Smooth muscle cell (in vitro differentiated cells): ENCODE measurements at regions not wholly inside any gene's neighbourhood (a gene's known extent, or its start where the extent isn't known, plus 50 kb on each side); places are given as distances from the start of the nearest gene placed in this dataset.

Experiments
- DNase-seq: peaks from one replicate; lab custom pipeline; 2025; ENCODE audit not compliant: unreplicated experiment; lab: John Stamatoyannopoulos, UW
- H2AFZ ChIP-seq: fragments of 200-600 bp; sonication (generic); 2 replicates; pipeline ENCODE4 v1.6.0; 2016; ENCODE audit warnings: antibody characterized with exemption, low read depth, mild to moderate bottlenecking
- H3F3A ChIP-seq: fragments of 200-600 bp; sonication (generic); 2 replicates; pipeline ENCODE4 v1.6.0; 2017; ENCODE audit warnings: antibody characterized with exemption, low read depth
- H3K27ac ChIP-seq: fragments of 200-600 bp; sonication (generic); 2 replicates; pipeline ENCODE4 v1.5.1; 2016; ENCODE audit warnings: low read depth, mild to moderate bottlenecking
- H3K27me3 ChIP-seq: fragments of 200-600 bp; sonication (generic); 2 replicates; pipeline ENCODE4 v1.6.1; 2016; ENCODE audit warnings: low read depth, mild to moderate bottlenecking
- H3K36me3 ChIP-seq: fragments of 200-600 bp; sonication (generic); 2 replicates; pipeline ENCODE4 v1.5.1; 2016; ENCODE audit warnings: low read depth
- H3K4me1 ChIP-seq: fragments of 200-600 bp; sonication (generic); 2 replicates; pipeline ENCODE4 v1.5.1; 2016; ENCODE audit warnings: low read depth
- H3K4me2 ChIP-seq: fragments of 200-600 bp; sonication (generic); 2 replicates; pipeline ENCODE4 v1.6.0; 2016; ENCODE audit warnings: mild to moderate bottlenecking
- H3K4me3 ChIP-seq: fragments of 200-600 bp; sonication (generic); 2 replicates; pipeline ENCODE4 v1.5.1; 2016; ENCODE audit warnings: mild to moderate bottlenecking
- H3K79me2 ChIP-seq: fragments of 200-600 bp; sonication (generic); 2 replicates; pipeline ENCODE4 v1.6.0; 2016; ENCODE audit warnings: low read depth, mild to moderate bottlenecking
- H3K9ac ChIP-seq: fragments of 200-600 bp; sonication (generic); 2 replicates; pipeline ENCODE4 v1.6.0; 2016; ENCODE audit warnings: low read depth
- H3K9me3 ChIP-seq: fragments of 200-600 bp; sonication (generic); replicated peaks from 2 replicates; pipeline ENCODE4 v1.5.1; 2016; ENCODE audit warnings: low read depth
- H4K20me1 ChIP-seq: fragments of 200-600 bp; sonication (generic); 2 replicates; pipeline ENCODE4 v1.6.0; 2016; ENCODE audit warnings: low read depth
- WGBS: methylation state at CpG from one replicate; pipeline ENCODE4 v1.1.7; 2016; ENCODE audit warnings: low lambda C conversion rate; 5-methylcytosine and 5-hydroxymethylcytosine counted together
- TF ChIP-seq, protein P1 (sequence below): fragments of 200-600 bp; sonication (generic); IDR thresholded peaks from 2 replicates; pipeline ENCODE4 v1.5.1; 2017; ENCODE audit warnings: borderline replicate concordance, mild to moderate bottlenecking, antibody characterized with exemption; ENCODE audit not compliant: insufficient read depth, poor library complexity, severe bottlenecking

DNA sequence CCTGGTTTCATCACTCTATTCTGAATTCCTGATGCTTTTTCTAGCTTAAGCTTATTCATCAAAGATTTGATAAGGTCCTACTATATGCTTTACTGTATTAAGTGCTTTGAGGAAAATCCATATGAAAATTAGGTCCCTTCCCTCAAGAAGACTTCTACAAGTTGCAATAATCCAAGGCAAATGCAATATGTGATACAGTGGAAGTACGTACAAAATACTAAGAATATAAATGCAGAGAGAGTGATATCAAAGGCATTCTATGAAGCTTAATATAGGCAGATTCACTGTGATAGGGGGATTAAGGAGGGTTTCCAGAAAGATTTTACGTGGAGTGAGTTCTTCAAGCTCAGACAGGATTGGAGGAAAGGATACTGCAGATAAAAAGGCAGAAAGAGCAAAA is 142.1 kb downstream of the C6orf118 start:
- H3K36me3 ChIP-seq, result no peaks in the 10 kb centered on the region
- H3K79me2 ChIP-seq, result no peaks in the 10 kb centered on the region
- no peaks in the 10 kb centered on the region for H3K9me3 ChIP-seq
- H3K27ac ChIP-seq, result no peak overlapping the region
- H3K4me1 ChIP-seq, result no peaks in the 10 kb centered on the region
- no peak for DNase-seq
- H3K4me3 ChIP-seq, result no peak overlapping the region
- H4K20me1 ChIP-seq, result no peaks in the 10 kb centered on the region
- no peaks in the 10 kb centered on the region for H3F3A ChIP-seq
- H3K4me2 ChIP-seq, result no peak overlapping the region
- TF ChIP-seq, protein P1, sequence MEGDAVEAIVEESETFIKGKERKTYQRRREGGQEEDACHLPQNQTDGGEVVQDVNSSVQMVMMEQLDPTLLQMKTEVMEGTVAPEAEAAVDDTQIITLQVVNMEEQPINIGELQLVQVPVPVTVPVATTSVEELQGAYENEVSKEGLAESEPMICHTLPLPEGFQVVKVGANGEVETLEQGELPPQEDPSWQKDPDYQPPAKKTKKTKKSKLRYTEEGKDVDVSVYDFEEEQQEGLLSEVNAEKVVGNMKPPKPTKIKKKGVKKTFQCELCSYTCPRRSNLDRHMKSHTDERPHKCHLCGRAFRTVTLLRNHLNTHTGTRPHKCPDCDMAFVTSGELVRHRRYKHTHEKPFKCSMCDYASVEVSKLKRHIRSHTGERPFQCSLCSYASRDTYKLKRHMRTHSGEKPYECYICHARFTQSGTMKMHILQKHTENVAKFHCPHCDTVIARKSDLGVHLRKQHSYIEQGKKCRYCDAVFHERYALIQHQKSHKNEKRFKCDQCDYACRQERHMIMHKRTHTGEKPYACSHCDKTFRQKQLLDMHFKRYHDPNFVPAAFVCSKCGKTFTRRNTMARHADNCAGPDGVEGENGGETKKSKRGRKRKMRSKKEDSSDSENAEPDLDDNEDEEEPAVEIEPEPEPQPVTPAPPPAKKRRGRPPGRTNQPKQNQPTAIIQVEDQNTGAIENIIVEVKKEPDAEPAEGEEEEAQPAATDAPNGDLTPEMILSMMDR, result no peak
- no peak overlapping the region for H3K9ac ChIP-seq
- no peaks in the 10 kb centered on the region for H3K27me3 ChIP-seq
- no peak overlapping the region for H2AFZ ChIP-seq
- whole genome bisulfite sequencing, result 66% methylated on average over 2 of the region's 2 CpGs

DNA sequence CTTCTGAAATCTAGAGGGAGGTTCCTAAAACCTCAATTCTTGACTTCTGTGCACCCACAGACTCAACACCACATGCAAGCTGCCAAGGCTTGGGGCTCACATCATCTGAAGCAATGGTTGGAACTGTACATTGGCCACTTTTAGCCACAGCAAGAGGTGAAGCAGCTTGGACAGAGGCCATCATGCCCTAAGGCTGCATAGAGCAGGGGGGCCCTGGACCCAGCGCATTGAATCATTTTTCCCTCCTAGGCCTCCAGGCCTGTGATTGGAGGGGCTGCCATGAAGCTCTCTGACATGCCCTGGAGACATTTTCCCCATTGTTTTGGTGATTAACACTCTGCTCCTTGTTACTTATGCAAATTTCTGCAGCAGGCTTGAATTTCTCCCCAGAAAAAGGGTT is 145.9 kb downstream of the C6orf118 start:
- H3K36me3 ChIP-seq, result no peaks in the 10 kb centered on the region
- no peaks in the 10 kb centered on the region for H3K9me3 ChIP-seq
- 100% methylated on average over 1 of the region's 1 CpG for WGBS
- TF ChIP-seq, protein P1, result no peak
- no peaks in the 10 kb centered on the region for H3F3A ChIP-seq
- no peak overlapping the region for H3K9ac ChIP-seq
- DNase-seq, result no peak
- no peak overlapping the region for H3K4me2 ChIP-seq
- no peak overlapping the region for H2AFZ ChIP-seq
- H3K27me3 ChIP-seq, result no peaks in the 10 kb centered on the region
- no peaks in the 10 kb centered on the region for H4K20me1 ChIP-seq
- no peaks in the 10 kb centered on the region for H3K4me1 ChIP-seq
- H3K4me3 ChIP-seq, result no peak overlapping the region
- H3K27ac ChIP-seq, result no peak overlapping the region
- H3K79me2 ChIP-seq, result no peaks in the 10 kb centered on the region

DNA sequence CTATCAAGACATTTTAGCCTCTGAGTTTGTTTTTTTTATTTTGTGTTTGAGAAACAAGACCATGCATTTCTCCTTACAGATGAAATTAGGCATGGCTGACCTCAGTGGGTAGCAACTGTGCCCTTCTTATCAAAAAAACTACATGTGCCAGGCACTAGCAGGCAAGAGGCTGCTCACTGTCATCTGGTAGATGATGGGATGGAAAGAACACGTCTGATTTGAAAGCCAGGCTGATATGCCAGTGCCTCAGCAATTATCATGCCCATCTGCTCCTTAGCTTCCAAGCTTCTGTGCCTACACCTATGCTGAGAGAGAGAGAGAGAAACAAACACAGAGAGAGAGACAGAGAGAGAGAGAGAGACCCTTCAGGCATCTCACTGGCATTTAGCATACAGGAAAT is 149.9 kb downstream of the C6orf118 start:
- Histone ChIP-seq H3K4me2 (no peak overlapping the region), H4K20me1 (no peaks in the 10 kb centered on the region), H3K79me2 (no peaks in the 10 kb centered on the region), H3K9me3 (no peaks in the 10 kb centered on the region), H3K4me1 (no peaks in the 10 kb centered on the region), H2AFZ (no peak overlapping the region), H3K9ac (no peak overlapping the region), H3K36me3 (no peaks in the 10 kb centered on the region), H3F3A (no peaks in the 10 kb centered on the region), H3K4me3 (no peak overlapping the region), H3K27me3 (no peaks in the 10 kb centered on the region), H3K27ac (no peak overlapping the region)
- 71% methylated on average over 1 of the region's 1 CpG for WGBS
- DNase-seq, result no peak
- TF ChIP-seq, protein P1, result no peak

DNA sequence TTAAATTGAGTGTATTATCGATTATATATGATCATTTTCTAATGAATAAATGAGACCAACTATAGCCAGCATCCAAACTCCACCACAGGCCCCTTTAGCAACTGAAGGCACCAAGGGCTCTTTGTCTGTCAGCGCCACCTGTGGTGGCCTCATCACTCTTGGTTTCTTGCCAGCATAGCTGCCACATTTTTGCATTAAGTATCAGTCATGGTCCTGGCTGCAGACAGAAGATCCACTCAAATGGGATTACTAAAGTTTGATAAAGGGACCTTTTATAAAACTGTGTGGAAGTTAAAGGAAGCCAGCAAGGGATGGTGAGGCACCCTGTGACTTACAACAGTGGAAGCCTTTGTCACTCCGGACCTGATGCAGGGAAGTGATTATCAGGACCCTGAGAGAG is 162.9 kb downstream of the C6orf118 start:
- TF ChIP-seq, protein P1, result no peak
- H3K4me1 ChIP-seq, result no peaks in the 10 kb centered on the region
- no peaks in the 10 kb centered on the region for H4K20me1 ChIP-seq
- no peak for DNase-seq
- no peak overlapping the region for H3K4me2 ChIP-seq
- no peaks in the 10 kb centered on the region for H3K27me3 ChIP-seq
- H3K9ac ChIP-seq, result no peak overlapping the region
- H3K27ac ChIP-seq, result no peak overlapping the region
- 90% methylated on average over 3 of the region's 3 CpGs for WGBS
- no peaks in the 10 kb centered on the region for H3K79me2 ChIP-seq
- no peak overlapping the region for H2AFZ ChIP-seq
- H3K9me3 ChIP-seq, result no peaks in the 10 kb centered on the region
- H3F3A ChIP-seq, result no peaks in the 10 kb centered on the region
- no peaks in the 10 kb centered on the region for H3K36me3 ChIP-seq
- no peak overlapping the region for H3K4me3 ChIP-seq
